ENCODE measurements at regions not wholly inside any gene's neighbourhood (a gene's known extent, or its start where the extent isn't known, plus 50 kb on each side); places are given as distances from the start of the nearest gene placed in this dataset.
A peak's percentile ranks its signal among the peaks of the same experiment; 100 is the strongest.
"Not testable (repeated sequence)": the region's sequence is repeated elsewhere in the genome, so short reads cannot be mapped to it uniquely, and the experiment has no call there.

DNA sequence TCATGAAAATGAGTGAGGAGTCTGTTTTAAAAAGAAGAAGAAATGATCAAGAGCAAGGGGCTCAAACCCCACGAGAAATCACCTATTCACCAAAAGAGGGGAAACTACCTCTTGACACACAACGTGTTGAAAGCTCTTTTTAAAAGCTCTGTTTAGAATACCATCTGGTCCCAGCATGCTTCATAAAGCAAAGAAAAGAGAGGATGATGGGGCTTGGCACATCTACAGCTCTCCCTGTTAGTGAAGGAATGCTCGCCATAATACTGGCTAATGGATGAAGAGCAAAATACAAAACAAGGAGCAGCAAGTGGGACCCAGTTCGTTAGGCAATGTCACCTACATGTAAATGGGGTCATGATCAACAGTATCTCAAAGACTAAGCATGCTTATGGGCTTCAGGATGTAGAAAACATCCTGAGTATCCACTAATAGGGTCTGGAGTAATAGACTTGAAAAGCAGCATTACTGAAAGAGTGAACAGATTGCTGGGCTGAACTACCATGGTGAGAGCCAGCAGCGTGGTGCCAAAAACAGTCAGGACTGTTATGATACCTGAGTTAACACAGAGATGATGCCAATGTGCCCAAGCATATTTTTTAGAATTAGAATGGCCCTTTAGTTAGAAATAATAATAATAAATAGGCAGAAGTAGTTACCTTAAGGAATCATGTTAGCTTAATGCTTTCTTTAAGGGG, 159.7 kb upstream of the POU1F1 start:
- no peak for DNase-seq (ENCODE audit: low read depth)

GRCh38 chr3:87433445-87433844, 157.1 kb upstream of the POU1F1 start:
- DNase-seq (ENCODE audit: low read depth) = not testable (repeated sequence)

- DNase-seq (ENCODE audit: low read depth) = peak; percentile 28
Observed at GRCh38 chr3:87426918-87427317, 150.5 kb upstream of the POU1F1 start.

GRCh38 chr3:87425056-87425455, 148.7 kb upstream of the POU1F1 start:
- DNase-seq (ENCODE audit: low read depth) = no peak

DNA sequence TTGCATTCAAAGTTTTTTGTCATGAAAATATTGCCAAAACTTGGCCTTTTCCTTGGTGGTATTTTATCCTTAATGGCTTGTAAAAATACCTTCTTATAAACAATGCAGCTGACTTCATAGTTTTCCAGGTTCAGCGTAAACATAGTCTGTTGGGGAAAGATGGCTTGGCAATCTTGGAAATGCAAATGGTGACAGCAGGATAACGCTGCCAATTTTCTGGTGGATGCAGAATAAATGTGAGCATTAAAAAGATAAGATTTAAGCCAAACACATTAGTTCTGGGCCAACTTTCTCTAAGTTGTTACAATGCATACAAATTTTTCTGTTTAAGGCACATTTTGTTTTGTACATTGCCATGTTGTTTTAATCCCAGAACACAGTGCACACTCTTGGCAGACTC, 147.0 kb upstream of the POU1F1 start:
- no peak for DNase-seq (ENCODE audit: low read depth)

DNA sequence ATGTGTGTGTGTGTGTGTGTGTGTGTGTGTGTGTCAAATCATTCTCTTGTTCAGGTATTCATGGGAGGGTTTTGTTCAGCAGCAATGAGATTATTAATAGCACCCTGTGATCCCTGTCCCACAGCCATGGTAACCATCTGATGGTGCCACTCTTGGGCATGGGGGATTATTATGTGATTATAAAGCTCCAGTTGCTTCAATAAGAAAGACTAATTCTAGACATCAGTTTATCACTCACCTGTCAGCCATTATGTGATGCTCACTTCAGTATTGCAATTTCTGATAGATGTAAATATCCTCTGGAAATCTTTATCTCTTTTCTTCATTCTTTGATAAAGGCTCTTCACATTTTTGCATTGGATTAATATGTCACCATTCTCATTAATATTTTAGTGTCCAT, 145.9 kb upstream of the POU1F1 start:
- no peak for DNase-seq (ENCODE audit: low read depth)

- no peak for DNase-seq (ENCODE audit: low read depth)
Observed at GRCh38 chr3:87420171-87420570, 143.8 kb upstream of the POU1F1 start.

DNA sequence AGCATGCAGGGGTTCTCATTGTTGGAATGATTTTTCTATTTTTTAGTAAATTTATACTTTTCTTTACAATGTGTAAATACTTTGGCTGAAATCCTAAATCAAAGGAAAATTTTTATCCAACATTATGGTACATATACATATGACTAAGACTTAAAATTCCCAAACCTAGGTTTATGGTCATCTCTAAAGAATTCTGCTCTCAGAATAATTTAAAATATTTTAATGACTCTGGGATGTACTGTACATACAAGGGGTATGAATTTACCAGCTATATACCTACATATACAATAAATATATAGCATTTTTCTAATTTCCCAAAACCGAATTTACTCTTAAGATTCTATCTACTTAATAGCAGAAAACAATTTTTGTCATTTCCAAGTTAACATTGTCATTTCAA, 137.9 kb upstream of the POU1F1 start:
- no peak for DNase-seq (ENCODE audit: low read depth)

DNA sequence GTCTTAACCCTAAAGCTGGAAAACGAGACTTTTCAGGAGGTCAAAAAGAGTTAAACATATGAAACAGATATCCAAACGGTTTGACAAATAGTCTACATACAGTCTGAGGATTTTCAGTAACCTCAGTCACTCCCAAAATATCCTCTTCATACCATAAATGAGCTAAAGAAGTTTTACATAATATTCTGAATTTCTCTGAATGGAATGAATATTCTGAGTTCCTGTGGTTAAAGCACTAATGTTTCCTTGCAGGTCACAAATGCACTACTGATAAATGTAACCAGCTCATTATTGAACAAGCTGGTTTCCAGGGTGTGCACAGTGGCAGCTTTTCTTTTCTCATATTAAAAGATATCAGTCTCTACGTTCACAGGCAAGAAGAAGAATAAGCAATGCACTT, 137.4 kb upstream of the POU1F1 start:
- no peak for DNase-seq (ENCODE audit: low read depth)

GRCh38 chr3:87410110-87410509, 133.7 kb upstream of the POU1F1 start:
- no peak for DNase-seq (ENCODE audit: low read depth)

DNA sequence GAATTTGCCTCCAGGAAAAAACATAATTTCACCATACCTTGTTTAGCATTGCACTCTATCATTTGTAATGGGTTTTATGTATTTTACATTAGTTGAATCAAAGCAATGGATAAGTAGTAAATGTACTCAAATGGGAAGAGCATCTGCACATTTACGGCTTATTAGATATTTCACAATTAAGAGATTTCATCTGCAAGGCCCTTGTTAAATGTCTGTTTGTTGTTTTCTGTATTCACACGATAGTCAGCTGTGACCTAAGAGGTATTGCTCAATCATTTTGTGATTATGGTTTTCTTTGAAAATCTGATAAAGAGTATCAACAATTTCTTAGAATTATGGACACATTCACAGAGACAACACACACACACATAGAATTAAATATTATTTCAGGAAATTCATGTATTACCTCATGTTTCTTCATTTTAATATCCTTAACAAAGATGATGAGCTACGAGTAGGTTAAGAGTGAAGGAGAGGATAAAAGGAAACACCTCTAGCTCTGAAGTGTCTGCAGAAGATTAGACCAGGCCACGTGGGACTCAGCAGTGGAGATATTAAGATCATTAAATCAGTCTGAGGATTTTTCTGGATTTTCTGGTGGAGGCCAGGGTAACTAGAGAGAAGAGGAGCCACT, 121.9 kb upstream of the POU1F1 start:
- no peak for DNase-seq (ENCODE audit: low read depth)

- no peak for DNase-seq (ENCODE audit: low read depth)
Observed at GRCh38 chr3:87397211-87397610, 120.8 kb upstream of the POU1F1 start.

DNA sequence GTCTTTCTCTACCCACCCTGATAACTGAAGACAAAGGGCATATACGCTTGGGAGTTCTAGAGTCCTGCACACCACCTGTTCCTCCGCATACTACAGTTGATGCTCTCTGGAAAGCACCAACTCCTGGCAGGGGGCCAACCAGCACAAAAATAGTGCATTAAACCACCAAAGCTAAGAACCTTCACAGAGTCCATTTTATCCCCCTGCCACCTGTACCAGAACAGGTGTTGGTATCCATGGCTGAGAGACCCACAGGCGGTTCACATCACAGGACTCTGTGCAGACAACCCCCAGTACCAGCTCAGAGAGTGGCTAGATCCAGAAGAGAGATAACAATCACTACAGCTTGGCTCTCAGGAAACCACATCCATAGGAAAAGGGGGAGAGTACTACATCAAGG, 114.4 kb upstream of the POU1F1 start:
- peak; percentile 55 for DNase-seq (ENCODE audit: low read depth)

DNA sequence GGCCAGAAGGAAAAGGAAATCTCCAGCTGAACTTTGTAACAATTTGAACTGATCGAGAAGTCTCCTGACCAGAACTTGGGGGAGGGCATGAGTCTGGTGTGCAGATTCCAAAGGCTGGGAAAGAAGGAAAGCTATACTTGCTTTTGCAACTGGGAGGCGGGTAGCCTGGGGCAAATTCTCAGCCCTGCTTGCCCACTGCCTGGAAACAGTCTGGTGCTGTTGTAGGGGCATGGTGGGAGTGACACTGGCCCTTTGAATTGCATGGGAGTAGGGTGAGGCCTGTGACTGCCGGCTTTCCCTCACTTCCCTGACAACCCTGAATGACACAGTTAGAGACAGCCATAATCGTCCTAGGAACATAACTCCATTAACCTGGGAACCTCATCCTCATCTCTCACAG, 114.0 kb upstream of the POU1F1 start:
- no peak for DNase-seq (ENCODE audit: low read depth)

DNA sequence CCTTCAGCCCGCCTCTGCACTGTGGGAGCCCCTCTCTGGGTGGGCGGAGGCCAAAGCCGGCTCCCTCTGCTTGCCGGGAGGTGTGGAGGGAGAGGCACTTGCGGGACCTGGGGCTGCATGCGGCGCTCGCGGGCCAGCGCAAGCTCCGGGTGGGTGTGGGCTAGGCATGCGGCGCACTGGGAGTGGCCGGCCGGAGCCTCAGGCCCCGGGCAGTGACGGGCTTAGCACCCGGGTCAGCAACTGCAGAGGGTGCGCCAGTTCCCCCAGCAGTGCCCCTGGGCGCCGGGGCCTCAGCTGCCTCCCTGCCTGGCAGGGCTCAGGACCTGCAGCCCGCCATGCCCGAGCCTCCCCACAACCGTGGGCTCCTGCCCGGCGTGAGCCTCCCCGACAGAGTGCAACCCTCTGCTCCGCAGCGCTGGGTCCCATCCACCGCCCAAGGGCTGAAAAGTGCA, 98.9 kb upstream of the POU1F1 start:
- DNase-seq (ENCODE audit: low read depth) = no peak

- no peak for DNase-seq (ENCODE audit: low read depth)
Observed at GRCh38 chr3:87370007-87370406, 93.6 kb upstream of the POU1F1 start.

GRCh38 chr3:87367736-87368135, 91.4 kb upstream of the POU1F1 start:
- DNase-seq (ENCODE audit: low read depth) = no peak

DNA sequence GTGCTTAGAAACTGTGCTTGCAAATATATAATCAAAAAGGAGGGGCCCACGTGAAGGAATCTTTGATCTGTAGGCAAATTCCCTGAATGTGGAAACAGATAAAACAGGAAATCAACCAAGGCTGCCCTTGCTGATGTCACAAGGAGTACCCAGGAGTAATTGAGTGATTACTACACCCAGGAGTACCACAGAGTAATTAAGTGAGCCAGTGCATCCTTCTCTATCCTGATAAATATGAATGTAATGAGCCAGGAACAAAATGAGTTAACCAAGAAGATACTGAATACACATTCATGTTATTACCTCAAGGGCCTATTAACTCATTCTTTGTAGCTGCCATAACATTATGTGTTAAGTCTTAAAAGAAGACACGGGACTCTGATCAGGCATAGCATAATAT, 87.3 kb upstream of the POU1F1 start:
- no peak for DNase-seq (ENCODE audit: low read depth)

GRCh38 chr3:87361956-87362355, 85.6 kb upstream of the POU1F1 start:
- no peak for DNase-seq (ENCODE audit: low read depth)

GRCh38 chr3:87361271-87361670, 84.9 kb upstream of the POU1F1 start:
- DNase-seq (ENCODE audit: low read depth) = no peak

- no peak for DNase-seq (ENCODE audit: low read depth)
Observed at GRCh38 chr3:87359826-87360225, 83.4 kb upstream of the POU1F1 start.

DNA sequence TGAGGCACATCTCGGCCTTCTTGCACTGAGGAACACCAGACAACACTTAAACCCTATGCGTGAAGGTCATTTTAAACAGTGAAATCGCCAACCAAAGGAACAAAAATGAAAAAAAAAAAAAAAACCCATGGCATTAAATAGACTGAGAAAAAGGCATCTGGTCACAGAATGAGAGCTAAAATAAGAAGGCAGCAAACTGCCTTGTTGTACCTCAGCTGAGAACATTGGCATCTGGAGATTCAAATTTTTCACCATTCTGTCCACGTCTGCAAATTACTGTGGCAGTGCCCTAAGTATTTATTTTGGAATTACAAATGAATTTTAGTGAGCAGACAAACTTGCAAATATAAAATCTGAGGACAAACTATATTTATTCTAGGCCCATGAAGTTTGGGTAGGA, 82.6 kb upstream of the POU1F1 start:
- DNase-seq (ENCODE audit: low read depth) = no peak

DNA sequence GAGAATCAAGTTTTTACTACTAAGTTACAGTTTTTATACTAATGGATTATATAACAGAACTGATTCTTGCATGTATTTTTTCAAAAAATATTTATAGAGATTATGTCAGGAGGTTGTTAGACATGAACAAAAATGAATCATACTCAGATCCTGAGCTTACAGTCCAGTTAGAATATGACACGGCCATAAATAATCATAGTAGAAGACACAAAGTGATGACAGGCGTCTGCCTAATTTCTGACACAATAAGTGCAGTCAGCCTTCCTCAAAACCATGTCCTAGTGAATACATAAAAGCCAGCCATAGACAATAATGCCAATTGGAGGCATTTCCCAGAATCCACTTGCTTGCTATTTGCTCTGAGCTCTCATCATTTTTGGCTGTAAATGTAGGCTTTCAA, 81.7 kb upstream of the POU1F1 start:
- no peak for DNase-seq (ENCODE audit: low read depth)
